NCI-H774 (cell line): ENCODE measurements at regions not wholly inside any gene's neighbourhood (a gene's known extent, or its start where the extent isn't known, plus 50 kb on each side); places are given as distances from the start of the nearest gene placed in this dataset.
"Not testable (repeated sequence)": the region's sequence is repeated elsewhere in the genome, so short reads cannot be mapped to it uniquely, and the experiment has no call there.

Experiments used
- DNase-seq: peaks from one replicate; lab custom pipeline; 2025; lab: John Stamatoyannopoulos, UW

DNA sequence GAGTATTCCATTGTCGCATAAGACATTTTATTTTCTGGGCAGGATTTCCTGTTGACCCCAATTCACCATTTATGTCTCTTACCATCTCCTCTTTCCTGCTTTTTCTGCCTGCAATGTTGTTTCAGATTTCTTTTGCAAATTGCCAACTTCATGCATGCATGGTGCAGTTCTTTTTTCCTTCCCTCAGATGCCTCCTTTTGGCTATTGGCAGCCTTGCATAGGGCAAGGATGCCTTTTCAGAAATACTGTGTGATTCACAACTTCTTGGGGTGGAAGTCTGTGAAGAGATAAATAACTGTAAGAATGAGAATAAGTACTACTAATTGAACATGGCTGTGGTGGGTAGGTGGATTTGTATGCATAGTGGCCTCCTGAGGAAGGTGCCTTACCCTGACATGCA, 116.7 kb downstream of the SOX4 start:
- DNase-seq, result no peak

DNA sequence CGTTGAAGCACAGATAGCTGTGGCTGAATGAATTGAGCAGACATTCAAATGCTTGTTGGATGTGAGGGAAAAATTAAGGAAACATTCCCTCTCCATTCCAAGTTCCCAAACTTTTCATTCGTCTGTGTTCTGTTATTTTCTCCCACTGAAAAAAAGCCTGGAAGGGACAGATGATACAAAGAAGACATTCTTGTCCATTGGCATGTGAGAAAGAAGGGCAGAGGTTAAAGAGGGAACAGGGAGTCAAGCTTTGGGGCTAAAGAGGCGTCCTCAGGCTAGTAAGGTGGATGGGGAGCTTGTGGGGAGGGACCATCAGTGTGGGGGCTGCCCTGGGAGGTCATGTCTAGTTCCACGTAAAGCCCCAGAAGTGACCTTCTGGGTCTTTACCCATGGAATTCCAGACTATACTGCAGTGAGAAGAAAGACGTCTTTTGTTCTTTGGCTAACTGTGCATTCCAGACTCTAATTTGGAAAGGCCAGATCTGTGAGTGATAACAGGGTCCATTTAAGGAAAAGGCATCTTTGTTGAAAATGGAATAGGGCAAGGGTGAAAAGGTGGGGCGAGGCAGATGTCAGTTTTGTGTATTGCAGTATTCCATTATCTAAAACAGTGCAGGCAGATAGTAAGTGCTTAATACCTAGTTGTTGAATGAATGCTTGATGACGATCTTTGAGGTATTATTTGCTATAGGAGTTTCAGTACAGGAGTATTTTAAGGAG, 117.5 kb downstream of the SOX4 start:
- DNase-seq, result no peak

GRCh38 chr6:21712213-21712612, 118.7 kb downstream of the SOX4 start:
- no peak for DNase-seq

DNA sequence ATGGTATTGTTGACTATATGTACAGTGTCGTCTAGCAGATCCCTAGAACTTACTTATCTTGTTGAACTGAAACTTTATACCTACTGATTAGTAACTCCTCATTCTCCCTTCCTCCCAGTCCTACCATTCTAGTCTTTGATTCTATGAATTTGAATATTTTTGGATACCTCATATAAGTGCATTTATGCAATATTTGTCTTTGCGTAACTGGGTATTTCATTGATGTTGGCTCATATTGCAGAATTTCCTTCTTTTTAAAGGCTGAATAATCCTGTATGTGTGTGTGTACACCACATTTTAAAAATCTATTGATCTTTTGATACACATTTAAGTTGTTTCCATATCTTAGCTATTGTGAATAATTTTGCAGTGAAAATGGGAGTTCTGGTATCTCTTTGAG, 119.9 kb downstream of the SOX4 start:
- DNase-seq, result no peak

DNA sequence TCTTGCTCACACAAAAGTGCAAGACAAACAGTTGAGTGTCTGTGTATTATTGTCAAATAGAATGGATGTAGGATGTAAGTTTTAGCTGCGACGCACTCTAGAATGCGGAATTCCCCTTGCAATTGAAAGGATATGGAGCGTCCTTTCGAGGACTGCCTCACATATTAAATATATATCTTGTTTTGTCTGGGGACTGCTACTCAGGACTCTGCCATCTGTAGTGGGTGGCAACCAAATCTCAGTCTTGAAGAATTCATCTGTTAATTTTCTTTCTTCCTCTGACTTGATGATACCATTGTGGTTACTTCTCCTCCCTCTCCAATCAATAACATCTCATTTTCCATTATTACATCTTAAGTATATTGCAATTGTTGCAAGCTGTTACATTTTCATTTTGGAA, 121.6 kb downstream of the SOX4 start:
- DNase-seq, result no peak

GRCh38 chr6:21722510-21722909, 129.0 kb downstream of the SOX4 start:
- no peak for DNase-seq

DNA sequence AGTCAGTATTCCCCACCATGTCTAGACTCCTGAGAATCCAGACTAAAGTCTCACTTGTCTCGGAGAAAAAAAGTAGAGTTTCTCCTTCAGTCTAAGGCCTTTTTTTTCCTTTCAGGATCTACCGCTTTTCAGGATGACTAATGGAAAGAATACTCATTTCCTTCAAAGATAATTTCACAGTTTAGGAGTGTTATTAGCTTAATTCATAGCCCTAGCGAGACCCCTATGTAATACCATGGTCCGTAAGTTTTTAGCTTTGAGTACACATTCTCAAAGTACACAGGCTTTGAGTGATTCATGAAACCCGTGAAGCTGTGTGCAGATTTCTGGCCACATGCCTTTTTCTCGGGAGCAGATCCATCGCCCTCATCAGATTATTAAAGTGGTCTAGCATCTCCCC, 133.1 kb downstream of the SOX4 start:
- DNase-seq, result no peak

GRCh38 chr6:21728141-21728540, 134.6 kb downstream of the SOX4 start:
- no peak for DNase-seq

- no peak for DNase-seq
Observed at GRCh38 chr6:21729431-21729830, 135.9 kb downstream of the SOX4 start.

DNA sequence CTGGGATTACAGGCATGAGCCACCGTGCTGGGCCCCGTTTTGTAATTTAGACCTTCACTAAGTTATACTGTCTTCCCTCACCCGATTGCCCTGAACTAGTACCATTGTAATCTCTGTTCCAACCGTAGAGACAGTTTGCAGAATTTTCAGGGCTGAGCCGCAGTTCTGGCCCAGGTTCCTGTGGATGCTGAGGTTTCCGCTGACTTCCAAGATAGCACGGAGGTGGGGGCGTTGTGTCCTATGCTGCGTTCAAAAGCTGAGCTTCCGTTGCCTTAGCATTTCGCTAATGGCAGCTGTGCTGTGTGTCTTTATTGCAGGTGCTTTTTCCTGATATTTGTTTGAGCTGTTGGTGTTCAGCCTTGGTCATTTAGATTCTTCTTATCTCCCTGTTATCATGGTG, 137.0 kb downstream of the SOX4 start:
- no peak for DNase-seq

DNA sequence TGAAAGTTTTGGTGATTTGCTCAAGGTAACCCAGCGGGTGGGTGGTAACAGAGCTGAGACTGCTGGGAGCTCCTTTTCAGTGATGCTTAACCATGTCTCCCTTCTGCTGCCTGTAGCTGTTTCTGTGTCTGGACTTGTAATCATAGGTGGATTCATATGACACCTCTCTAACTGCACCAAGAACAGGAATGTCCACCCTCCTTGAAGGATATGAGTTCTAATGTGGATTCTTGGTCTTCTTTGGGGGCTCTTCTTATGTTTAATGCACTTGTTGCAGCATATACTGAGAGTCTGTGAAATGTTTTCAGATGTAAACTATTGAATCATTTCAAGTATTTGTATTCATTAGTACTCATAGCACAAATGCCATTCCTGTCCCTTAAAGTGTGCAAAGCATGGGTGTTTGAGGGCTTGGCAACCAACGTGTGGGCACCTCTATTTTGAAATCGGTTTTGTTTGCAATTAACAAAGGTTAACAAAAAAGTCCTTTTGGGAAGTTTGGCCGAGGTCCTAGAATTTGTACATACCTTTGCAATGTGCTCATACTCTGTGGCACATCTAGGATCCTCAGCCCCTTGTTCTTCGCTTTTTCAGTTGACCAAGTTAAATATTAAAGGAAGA, 138.0 kb downstream of the SOX4 start:
- DNase-seq, result no peak

GRCh38 chr6:21732032-21732730, 138.6 kb downstream of the SOX4 start:
- DNase-seq, result not testable (repeated sequence)

DNA sequence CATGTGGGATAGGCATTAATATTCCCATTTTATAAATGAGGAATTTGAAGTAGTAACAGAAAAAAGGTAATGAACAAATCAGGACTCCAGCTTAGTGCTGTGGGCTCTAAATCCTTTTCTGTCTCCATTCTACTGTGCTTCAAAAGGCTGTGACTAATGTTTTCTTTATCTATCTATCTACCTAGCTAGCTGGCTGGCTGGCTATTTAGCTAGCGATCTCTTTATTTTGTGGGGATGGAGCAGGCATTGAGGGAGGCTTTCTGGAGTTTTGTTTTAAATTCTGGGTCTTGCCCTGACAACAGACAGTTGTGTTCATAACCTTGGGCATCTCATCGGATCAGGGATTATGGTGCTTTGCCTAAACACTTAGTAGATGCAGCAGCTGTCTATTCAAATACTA, 139.2 kb downstream of the SOX4 start:
- DNase-seq, result no peak

DNA sequence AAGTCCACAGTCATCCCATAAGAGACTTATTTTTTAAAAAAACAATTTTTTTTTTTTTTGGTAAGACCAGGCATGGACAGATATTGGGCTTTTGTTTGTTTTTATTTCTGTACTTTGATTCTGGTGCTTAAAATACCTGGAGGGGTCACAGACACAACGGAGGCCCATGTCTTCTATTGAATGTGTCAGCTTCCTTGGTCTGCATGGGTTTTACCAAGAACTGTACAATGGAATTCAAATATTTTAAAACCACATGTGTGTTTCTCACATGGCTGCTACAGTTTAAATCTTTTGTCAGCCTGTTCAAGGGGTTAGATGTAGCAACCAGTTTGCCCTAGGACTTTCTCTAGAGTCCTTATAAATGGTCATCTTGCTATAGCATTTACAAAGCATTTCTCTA, 139.8 kb downstream of the SOX4 start:
- no peak for DNase-seq

DNA sequence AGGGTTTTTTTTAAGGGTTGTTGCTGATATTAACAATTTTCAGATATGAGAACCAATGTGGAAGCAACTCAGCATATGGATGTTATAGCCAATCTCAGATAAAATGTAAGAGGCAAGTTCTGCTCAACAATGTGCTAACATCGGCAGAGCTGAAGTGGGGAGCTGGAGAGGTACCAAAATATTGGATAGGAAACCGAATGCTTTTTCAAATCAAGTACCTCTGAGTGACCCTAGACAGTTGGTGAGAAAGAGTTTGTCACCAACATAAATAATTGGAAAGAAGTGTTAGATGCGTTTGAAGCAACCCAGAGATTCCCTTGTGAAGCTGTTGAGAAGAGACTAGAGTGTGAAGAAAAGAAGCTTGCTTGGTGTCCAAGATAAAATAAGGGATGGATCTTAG, 140.7 kb downstream of the SOX4 start:
- no peak for DNase-seq

GRCh38 chr6:21738180-21739094, 144.9 kb downstream of the SOX4 start:
- DNase-seq, result peak; percentile 62

- no peak for DNase-seq
Observed at GRCh38 chr6:21739241-21739640, 145.7 kb downstream of the SOX4 start.

GRCh38 chr6:21739838-21740237, 146.3 kb downstream of the SOX4 start:
- no peak for DNase-seq

GRCh38 chr6:21740376-21741124, 147.0 kb downstream of the SOX4 start:
- DNase-seq, result peak; percentile 28

DNA sequence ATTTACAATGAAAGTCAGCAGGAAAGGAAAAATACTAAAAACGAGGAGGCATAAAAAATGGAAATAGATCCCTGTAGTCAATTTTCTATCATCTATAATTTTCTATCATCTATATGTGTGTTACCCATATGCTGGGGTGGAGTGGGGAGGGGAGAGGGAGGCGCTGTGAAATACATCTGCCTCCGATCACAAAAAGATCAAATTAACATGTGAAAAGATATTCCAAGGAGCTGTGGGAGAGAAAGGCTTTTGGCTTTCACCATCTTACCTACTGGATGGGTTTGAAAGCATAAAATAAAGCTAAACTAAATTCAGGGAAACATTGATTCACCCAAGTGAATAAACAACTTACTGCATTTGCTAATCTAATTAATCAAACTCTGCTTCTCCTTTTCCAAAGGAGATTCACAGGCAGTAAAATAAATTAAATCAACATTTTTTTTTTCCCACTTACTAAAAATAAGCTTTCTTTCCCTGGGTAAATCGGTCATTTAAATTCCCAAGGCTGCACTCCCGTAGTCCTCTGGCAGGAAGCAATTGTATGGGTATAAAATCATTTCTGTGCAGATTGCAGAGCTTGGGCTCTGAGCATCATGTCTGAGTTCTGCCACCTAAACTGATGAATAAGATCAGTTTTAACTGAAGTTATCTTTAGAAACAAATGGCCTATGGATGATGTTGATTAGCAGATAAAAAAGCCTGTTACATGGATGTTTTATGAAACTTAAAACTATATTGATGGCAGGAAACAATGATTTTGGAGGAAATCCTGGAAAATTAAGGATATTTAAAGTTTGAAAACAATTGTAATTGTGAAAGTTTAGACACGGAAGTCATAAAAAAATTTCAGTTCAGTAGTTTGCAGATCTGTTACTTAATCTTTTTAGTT, 147.9 kb downstream of the SOX4 start:
- no peak for DNase-seq

- DNase-seq, result no peak
Observed at GRCh38 chr6:21742238-21742660, 148.7 kb downstream of the SOX4 start.
